ENCODE measurements at regions not wholly inside any gene's neighbourhood (a gene's known extent, or its start where the extent isn't known, plus 50 kb on each side); places are given as distances from the start of the nearest gene placed in this dataset.
"Not testable (repeated sequence)": the region's sequence is repeated elsewhere in the genome, so short reads cannot be mapped to it uniquely, and the experiment has no call there.

DNA sequence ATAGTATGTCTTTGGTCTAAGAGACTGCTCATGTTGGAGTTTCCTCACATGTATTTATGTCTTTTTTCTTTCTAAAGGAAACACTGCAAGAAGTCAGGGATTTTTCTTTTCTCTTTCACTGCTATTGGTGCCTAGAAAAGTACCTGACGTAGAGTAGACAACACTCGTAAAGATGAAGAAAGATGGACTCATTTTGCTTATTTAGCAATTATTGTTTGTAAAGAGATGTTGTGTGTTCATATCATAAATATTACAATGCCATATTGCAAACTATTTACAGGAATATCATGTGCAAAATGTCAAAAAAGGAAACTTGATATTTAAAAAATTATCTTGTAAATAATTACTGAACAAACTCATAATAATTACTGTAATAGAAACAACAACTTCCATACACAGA lies 2711.5 kb upstream of the PCDH20 start:
- Histone ChIP-seq H3K4me3 (ENCODE audit: low read depth, low read length) (no peak overlapping the region), H3K27ac (ENCODE audit: low read depth, low read length) (no peak overlapping the region), H3K27me3 (ENCODE audit: control insufficient read depth, insufficient read depth, low read length) (no peaks in the 10 kb centered on the region), H3K9me3 (ENCODE audit: control insufficient read depth, insufficient read depth, low read length) (no peaks in the 10 kb centered on the region)
- ChIA-PET CTCF (no interaction called here), POLR2A (no interaction called here)
- no peak for DNase-seq (ENCODE audit: low read depth, low spot score)
- TF ChIP-seq CTCF (IDR thresholded peaks at IDR 0.05; ENCODE audit: low read depth, low read length): no peak

GRCh38 chr13:64121023-64121709 lies 2705.5 kb upstream of the PCDH20 start:
- H3K27me3 ChIP-seq (ENCODE audit: control insufficient read depth, insufficient read depth, low read length); DNase-seq (ENCODE audit: low read depth, low spot score); POLR2A ChIA-PET; H3K9me3 ChIP-seq (ENCODE audit: control insufficient read depth, insufficient read depth, low read length); CTCF ChIA-PET; H3K4me3 ChIP-seq (ENCODE audit: low read depth, low read length); H3K27ac ChIP-seq (ENCODE audit: low read depth, low read length): not testable (repeated sequence)

- Histone ChIP-seq H3K27me3 (ENCODE audit: control insufficient read depth, insufficient read depth, low read length) (no peaks in the 10 kb centered on the region), H3K9me3 (ENCODE audit: control insufficient read depth, insufficient read depth, low read length) (no peaks in the 10 kb centered on the region), H3K4me3 (ENCODE audit: low read depth, low read length) (no peak overlapping the region), H3K27ac (ENCODE audit: low read depth, low read length) (no peak overlapping the region)
- TF ChIP-seq CTCF (IDR thresholded peaks at IDR 0.05; ENCODE audit: low read depth, low read length): no peak
- ChIA-PET CTCF (no interaction called here), POLR2A (no interaction called here)
- DNase-seq (ENCODE audit: low read depth, low spot score): no peak
These were observed 2684.3 kb upstream of the PCDH20 start for GRCh38 chr13:64099994-64100393.

DNA sequence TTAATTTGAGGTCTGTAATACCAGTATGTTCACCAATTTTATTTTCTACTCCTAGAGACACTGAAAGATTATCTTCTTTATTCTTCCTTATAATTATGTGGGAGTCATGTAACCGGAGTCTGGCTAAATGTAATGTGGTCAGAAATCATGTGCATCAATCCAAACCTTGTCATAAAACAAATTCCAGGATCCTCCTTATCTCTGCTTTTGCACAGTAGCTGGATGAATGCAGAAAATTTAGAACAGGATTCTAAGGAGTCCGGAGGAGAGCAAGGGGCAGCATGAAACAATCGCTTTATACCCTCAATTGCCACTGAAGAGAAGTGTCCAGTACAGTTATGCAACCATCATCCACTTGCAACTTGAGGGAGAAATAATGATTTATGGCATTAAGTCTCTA lies 2674.7 kb upstream of the PCDH20 start:
- TF ChIP-seq CTCF (IDR thresholded peaks at IDR 0.05; ENCODE audit: low read depth, low read length): no peak
- H3K27ac ChIP-seq (ENCODE audit: low read depth, low read length): no peak overlapping the region
- H3K27me3 ChIP-seq (ENCODE audit: control insufficient read depth, insufficient read depth, low read length): no peaks in the 10 kb centered on the region
- DNase-seq (ENCODE audit: low read depth, low spot score): no peak
- ChIA-PET CTCF (no interaction called here), POLR2A (no interaction called here)
- no peak overlapping the region for H3K4me3 ChIP-seq (ENCODE audit: low read depth, low read length)
- H3K9me3 ChIP-seq (ENCODE audit: control insufficient read depth, insufficient read depth, low read length): no peaks in the 10 kb centered on the region

- ChIA-PET POLR2A (no interaction called here), CTCF (no interaction called here)
- H3K9me3 ChIP-seq (ENCODE audit: control insufficient read depth, insufficient read depth, low read length): no peaks in the 10 kb centered on the region
- TF ChIP-seq CTCF (IDR thresholded peaks at IDR 0.05; ENCODE audit: low read depth, low read length): no peak
- H3K27me3 ChIP-seq (ENCODE audit: control insufficient read depth, insufficient read depth, low read length): no peaks in the 10 kb centered on the region
- no peak overlapping the region for H3K4me3 ChIP-seq (ENCODE audit: low read depth, low read length)
- no peak for DNase-seq (ENCODE audit: low read depth, low spot score)
- H3K27ac ChIP-seq (ENCODE audit: low read depth, low read length): no peak overlapping the region
These were observed 2672.8 kb upstream of the PCDH20 start for GRCh38 chr13:64088491-64088890.

GRCh38 chr13:64087624-64088023 lies 2672.0 kb upstream of the PCDH20 start:
- TF ChIP-seq CTCF (IDR thresholded peaks at IDR 0.05; ENCODE audit: low read depth, low read length): no peak
- H3K9me3 ChIP-seq (ENCODE audit: control insufficient read depth, insufficient read depth, low read length): no peaks in the 10 kb centered on the region
- H3K27me3 ChIP-seq (ENCODE audit: control insufficient read depth, insufficient read depth, low read length): no peaks in the 10 kb centered on the region
- ChIA-PET POLR2A (no interaction called here), CTCF (no interaction called here)
- no peak overlapping the region for H3K4me3 ChIP-seq (ENCODE audit: low read depth, low read length)
- DNase-seq (ENCODE audit: low read depth, low spot score): no peak
- H3K27ac ChIP-seq (ENCODE audit: low read depth, low read length): no peak overlapping the region

Measured in AG04450 (cell line).